GM12878 (cell line): ENCODE measurements at regions not wholly inside any gene's neighbourhood (a gene's known extent, or its start where the extent isn't known, plus 50 kb on each side); places are given as distances from the start of the nearest gene placed in this dataset.

Source experiments
- ATAC-seq: fragments of 200-7000 bp; cut with Tn5 transposase; 3 replicates; pipeline ENCODE4 v1.9.1; 2020; ENCODE audit warnings: mild to moderate bottlenecking, moderate library complexity
- BruUV-seq: library from RNA; stranded (reverse); fragments of 400-500 nt; replicated peaks from 2 replicates; lab custom pipeline; 2021; lab: Mats Ljungman, UMichigan
- CTCF ChIA-PET: fragments of 300-600 bp; sonication (Branson Sonifier 250); formaldehyde crosslinking; extraction: SDS; loops from one replicate; lab custom pipeline; 2021; ENCODE audit warnings: inconsistent platforms; lab: Yijun Ruan, JAX
- POLR2A ChIA-PET: fragments of 350-600 bp; formaldehyde crosslinking; extraction: SDS; loops from one replicate; lab custom pipeline; 2021; ENCODE audit warnings: inconsistent platforms; lab: Charles Lee
- RAD21 ChIA-PET: fragments of 300-600 bp; sonication (Branson Sonifier 250); formaldehyde crosslinking; loops from one replicate; lab custom pipeline; 2023; ENCODE audit warnings: antibody characterized with exemption; ENCODE audit not compliant: unreplicated experiment; lab: Charles Lee
- SMC1A ChIA-PET: fragments of 300-600 bp; sonication (Branson Sonifier 250); formaldehyde crosslinking; loops from one replicate; lab custom pipeline; 2023; ENCODE audit not compliant: unreplicated experiment, uncharacterized antibody; lab: Charles Lee
- DNase-seq: peaks from one replicate; pipeline ENCODE4 v3.0.0-alpha.2; 2011; ENCODE audit warnings: low read depth, low spot score
- FAIRE-seq: peaks from 3 replicates; lab custom pipeline; 2011; peaks lifted over from hg19 to GRCh38; lab: Jason Lieb, UNC
- H2AFZ ChIP-seq: 2 replicates; pipeline ENCODE4 v1.6.0; 2011; ENCODE audit warnings: low read depth, low read length, control low read depth; ENCODE audit not compliant: control insufficient read depth
- H3K27ac ChIP-seq: 2 replicates; pipeline ENCODE4 v1.5.1; 2011; ENCODE audit warnings: control low read depth; ENCODE audit not compliant: control insufficient read depth, insufficient read depth
- H3K27me3 ChIP-seq, 2 experiments: replicated peaks in 1 of 2; 2 replicates each; pipeline versions ENCODE4 v1.6.0 to v1.6.1; 2011; ENCODE audit warnings: low read length in 1 of 2; ENCODE audit not compliant: control insufficient read depth in 2 of 2, insufficient read depth in 2 of 2
- H3K36me3 ChIP-seq, 2 experiments: 2 replicates each; pipeline ENCODE4 v1.5.1; 2011; ENCODE audit warnings: low read length in 1 of 2; ENCODE audit not compliant: control insufficient read depth in 2 of 2, insufficient read depth in 2 of 2
- H3K4me1 ChIP-seq: 2 replicates; pipeline ENCODE4 v1.6.1; 2011; ENCODE audit warnings: mild to moderate bottlenecking, low read length, moderate library complexity, mixed read lengths; ENCODE audit not compliant: control insufficient read depth, insufficient read depth
- H3K4me2 ChIP-seq: 2 replicates; pipeline ENCODE4 v1.6.0; 2011; ENCODE audit warnings: control low read depth; ENCODE audit not compliant: control insufficient read depth, insufficient read depth
- H3K4me3 ChIP-seq: fragments of 200-600 bp; sonication (generic); 2 replicates; pipeline ENCODE4 v1.5.1; 2016
- H3K79me2 ChIP-seq: 2 replicates; pipeline ENCODE4 v1.6.0; 2011; ENCODE audit warnings: low read length; ENCODE audit not compliant: control insufficient read depth, insufficient read depth
- H3K9ac ChIP-seq: 2 replicates; pipeline ENCODE4 v1.8.0; 2011; ENCODE audit warnings: low read length, control low read depth, mixed read lengths; ENCODE audit not compliant: control insufficient read depth, insufficient read depth
- H3K9me3 ChIP-seq: replicated peaks from 3 replicates; pipeline ENCODE4 v1.5.1; 2011; ENCODE audit warnings: mild to moderate bottlenecking, low read length; ENCODE audit not compliant: control insufficient read depth, insufficient read depth
- H4K20me1 ChIP-seq: 2 replicates; pipeline ENCODE4 v1.6.0; 2011; ENCODE audit not compliant: control insufficient read depth, insufficient read depth
- BHLHE40 ChIP-seq, 2 experiments: fragments of 450-650 bp in 1 of 2; IDR thresholded peaks; 2 replicates each; pipeline ENCODE4 v1.6.1; 2011 to 2017; ENCODE audit warnings: low read depth in 2 of 2, borderline replicate concordance in 1 of 2, improper control_type of control experiment in 1 of 2, low read length in 1 of 2, mild to moderate bottlenecking in 1 of 2
- CUX1 ChIP-seq: IDR thresholded peaks from 2 replicates; pipeline ENCODE4 v1.6.1; 2012; ENCODE audit warnings: improper control_type of control experiment, low read depth, low read length; ENCODE audit not compliant: insufficient replicate concordance
- SMAD5 ChIP-seq: IDR thresholded peaks from 2 replicates; pipeline ENCODE4 v1.6.1; 2016; ENCODE audit warnings: antibody characterized with exemption, low read depth
- WGBS: methylation state at CpG from one replicate; pipeline ENCODE4 v1.1.6; 2016; ENCODE audit warnings: low lambda C conversion rate; ENCODE audit not compliant: insufficient replicate concordance, insufficient coverage; ENCODE audit errors: missing lambda C conversion rate; 5-methylcytosine and 5-hydroxymethylcytosine counted together
- in situ Hi-C: fragments of 300-500 bp; cut with MboI; formaldehyde crosslinking; loops from 9 replicates; pipeline ENCODE4 v1.14.3; 2018; ENCODE audit warnings: mixed read lengths
- intact Hi-C: fragments of 100-400 bp; cut with micrococcal nuclease; formaldehyde crosslinking; loops from one replicate; pipeline ENCODE4 v1.14.2; 2022; ENCODE audit not compliant: unreplicated experiment

DNA sequence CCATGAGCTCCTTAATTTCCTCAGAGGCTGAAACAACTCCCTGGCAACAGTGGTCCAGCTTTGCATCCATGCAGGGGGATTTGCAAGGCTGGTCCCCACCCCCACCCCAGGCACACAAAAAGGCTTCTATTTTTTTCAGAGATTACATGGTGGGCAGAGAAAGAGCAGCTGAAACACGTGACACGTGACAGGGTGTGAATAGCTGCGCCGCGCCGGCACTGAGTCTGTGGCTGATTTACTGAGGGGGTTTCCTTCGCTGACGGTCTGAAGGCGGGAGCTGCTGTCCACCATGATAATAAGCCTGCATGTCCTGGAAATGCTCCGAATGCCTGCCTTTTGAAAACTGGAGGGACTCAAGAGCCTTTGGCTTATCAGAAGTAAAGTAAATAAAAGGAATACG lies 50.7 kb upstream of the APCDD1 start:
- ATAC-seq (no peak), DNase-seq (no peak)
- 51% methylated on average over 11 of the region's 11 CpGs for whole genome bisulfite sequencing
- intact Hi-C loops, result no loop called here
- Histone ChIP-seq H3K4me3 (no peak overlapping the region), H3K9ac (no peak overlapping the region), H3K4me1 (no peaks in the 10 kb centered on the region), H3K36me3 (no peaks in the 10 kb centered on the region), H3K27me3 (no peaks in the 10 kb centered on the region; a peak in 2 of 4 replicates)
- CTCF ChIA-PET, result no interaction called here
- RAD21 ChIA-PET, result no interaction called here
- TF ChIP-seq CUX1 (no peak), BHLHE40 (IDR thresholded peaks at IDR 0.05; ENCODE audit: borderline replicate concordance in 1 of 2, low read depth in 2 of 2, low read length in 1 of 2) (0 out of 4 replicates have a peak, but pooled peaks of 1 of the 2 experiments have one; percentile 16), SMAD5 (no peak)
- TF ChIP-seq, all 136 proteins: peak for 1
- ChIA-PET POLR2A (no interaction called here), SMC1A (no interaction called here)
- Histone ChIP-seq H3K27ac (no peak overlapping the region), H3K4me2 (no peak overlapping the region), H2AFZ (no peak overlapping the region), H4K20me1 (no peaks in the 10 kb centered on the region), H3K9me3 (no peaks in the 10 kb centered on the region), H3K79me2 (no peaks in the 10 kb centered on the region)
- in situ Hi-C loops, result no loop called here
- no peak for FAIRE-seq
- BruUV-seq, result no TSS peak
